ENCODE measurements at regions not wholly inside any gene's neighbourhood (a gene's known extent, or its start where the extent isn't known, plus 50 kb on each side); places are given as distances from the start of the nearest gene placed in this dataset.

- DNase-seq = peak; percentile 46 to 81 (median 70)
These were observed 431.4 kb downstream of the TBC1D4 start for GRCh38 chr13:75050419-75051046.

GRCh38 chr13:75049735-75050335, 432.1 kb downstream of the TBC1D4 start:
- DNase-seq = peak in 1 of 3 donors; percentile 17

GRCh38 chr13:75042807-75043206, 439.2 kb downstream of the TBC1D4 start:
- DNase-seq = no peak

- DNase-seq = no peak
These were observed 443.4 kb downstream of the TBC1D4 start for GRCh38 chr13:75038393-75039113.

GRCh38 chr13:75025956-75026355, 456.0 kb downstream of the TBC1D4 start:
- peak in 1 of 3 donors; percentile 18 for DNase-seq

GRCh38 chr13:75024602-75025001, 457.4 kb downstream of the TBC1D4 start:
- no peak for DNase-seq

DNA sequence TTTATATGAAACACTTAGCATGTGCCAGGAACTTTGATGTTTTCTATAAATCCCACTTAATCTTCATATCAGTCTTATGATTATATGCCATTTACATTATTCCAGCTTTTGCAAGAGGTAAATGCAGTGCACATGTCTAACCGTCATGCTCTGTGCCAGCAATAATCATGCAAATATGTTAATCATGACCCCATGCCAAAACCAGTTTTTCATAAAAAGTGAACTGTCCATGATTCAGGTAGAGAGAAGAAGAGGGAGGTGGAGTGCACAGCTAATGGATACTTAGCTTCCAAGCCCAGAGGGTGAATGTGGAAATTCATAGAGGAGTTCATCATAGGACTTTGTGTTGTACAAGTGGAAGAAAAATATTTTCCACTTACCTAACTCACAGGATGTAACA, 458.4 kb downstream of the TBC1D4 start:
- no peak for DNase-seq

- DNase-seq = no peak
These were observed 460.8 kb downstream of the TBC1D4 start for GRCh38 chr13:75021151-75021550.

DNA sequence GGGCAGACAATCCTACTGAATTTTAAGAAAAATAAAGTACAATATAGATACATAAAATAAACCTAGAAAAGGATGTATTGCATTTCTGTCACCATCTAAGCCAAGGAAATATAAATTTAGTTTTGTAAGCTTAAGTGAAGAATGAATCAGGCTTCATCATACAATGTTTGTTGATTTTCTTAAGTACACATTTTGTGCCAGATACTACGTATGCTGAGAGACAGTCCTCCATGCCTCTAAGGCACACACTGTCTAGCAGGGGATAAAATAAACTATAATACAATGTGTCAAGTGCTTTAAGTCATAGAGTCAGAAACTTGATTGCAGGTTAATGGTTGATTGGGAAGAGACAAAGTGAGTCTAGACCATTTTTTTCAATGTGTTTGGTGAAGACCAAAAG, 465.7 kb downstream of the TBC1D4 start:
- no peak for DNase-seq

- no peak for DNase-seq
These were observed 468.2 kb downstream of the TBC1D4 start for GRCh38 chr13:75013818-75014217.

- DNase-seq = no peak
These were observed 471.0 kb downstream of the TBC1D4 start for GRCh38 chr13:75010941-75011340.

- DNase-seq = no peak
These were observed 473.0 kb downstream of the TBC1D4 start for GRCh38 chr13:75008926-75009325.

GRCh38 chr13:74990992-74991391, 491.0 kb downstream of the TBC1D4 start:
- no peak for DNase-seq

DNA sequence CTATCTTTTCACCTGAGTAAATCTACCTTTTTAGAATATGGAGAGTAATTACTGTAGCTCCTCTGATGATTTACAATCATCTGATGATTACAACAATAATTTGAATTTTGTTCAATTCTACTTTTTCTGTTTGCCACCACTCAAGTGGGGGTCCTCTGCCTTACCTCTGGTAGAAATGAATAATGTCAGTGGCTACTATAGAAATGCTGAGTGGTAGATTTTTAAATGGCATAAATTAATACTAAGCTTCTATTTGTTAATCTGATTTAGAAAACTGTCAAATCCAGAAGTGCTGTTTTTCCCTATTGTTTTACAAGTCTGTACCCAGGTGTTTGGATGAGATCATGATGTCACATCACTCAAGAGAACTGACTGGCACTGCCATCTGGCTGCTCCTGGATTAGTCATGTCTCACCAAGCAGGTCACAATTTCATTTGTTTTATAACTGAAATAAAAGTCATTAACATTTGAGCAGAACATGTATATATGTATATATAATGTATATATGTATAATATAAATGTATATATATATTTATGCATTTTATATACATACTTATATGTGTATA, 494.8 kb downstream of the TBC1D4 start:
- DNase-seq = no peak

GRCh38 chr13:74986609-74987008, 495.4 kb downstream of the TBC1D4 start:
- DNase-seq = no peak

DNA sequence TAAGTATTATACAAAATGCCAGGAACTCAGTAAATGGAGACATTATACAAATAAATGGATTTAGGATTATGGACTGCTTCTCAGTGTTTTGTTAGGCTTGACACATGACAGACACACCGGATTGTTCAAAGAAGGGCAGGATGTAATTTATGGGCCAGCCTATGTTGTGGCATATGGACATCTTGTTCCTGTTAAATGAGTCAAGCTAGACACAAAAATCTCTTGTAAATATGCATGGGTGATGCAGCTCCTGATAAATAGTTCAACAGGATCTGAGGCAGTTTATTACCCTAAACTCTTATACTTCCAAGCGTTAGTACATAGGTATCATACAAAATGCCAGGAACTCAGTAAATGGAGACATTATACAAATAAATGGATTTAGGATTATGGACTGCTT, 502.3 kb downstream of the TBC1D4 start:
- DNase-seq = no peak

GRCh38 chr13:74978591-74978990, 503.4 kb downstream of the TBC1D4 start:
- DNase-seq = no peak

DNA sequence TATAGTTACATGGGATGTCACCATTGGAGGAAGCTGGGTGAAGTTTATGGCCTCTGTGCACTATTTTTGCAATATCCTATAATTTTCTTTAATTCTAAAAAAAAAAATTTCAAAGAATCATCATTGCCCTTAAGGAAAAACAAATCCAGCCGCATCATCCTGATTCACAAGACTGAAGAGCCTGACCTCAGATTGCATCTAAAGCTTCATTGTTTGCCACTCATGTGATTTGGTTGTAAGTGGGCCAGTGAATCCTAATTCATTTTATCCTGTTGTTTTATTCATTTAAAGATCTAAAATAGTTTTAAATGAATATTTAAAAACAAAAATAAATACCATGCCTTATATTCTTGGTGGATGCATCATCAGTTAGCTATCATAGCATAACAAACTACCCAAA, 504.5 kb downstream of the TBC1D4 start:
- DNase-seq = no peak

- DNase-seq = no peak
These were observed 506.9 kb downstream of the TBC1D4 start for GRCh38 chr13:74975111-74975510.

DNA sequence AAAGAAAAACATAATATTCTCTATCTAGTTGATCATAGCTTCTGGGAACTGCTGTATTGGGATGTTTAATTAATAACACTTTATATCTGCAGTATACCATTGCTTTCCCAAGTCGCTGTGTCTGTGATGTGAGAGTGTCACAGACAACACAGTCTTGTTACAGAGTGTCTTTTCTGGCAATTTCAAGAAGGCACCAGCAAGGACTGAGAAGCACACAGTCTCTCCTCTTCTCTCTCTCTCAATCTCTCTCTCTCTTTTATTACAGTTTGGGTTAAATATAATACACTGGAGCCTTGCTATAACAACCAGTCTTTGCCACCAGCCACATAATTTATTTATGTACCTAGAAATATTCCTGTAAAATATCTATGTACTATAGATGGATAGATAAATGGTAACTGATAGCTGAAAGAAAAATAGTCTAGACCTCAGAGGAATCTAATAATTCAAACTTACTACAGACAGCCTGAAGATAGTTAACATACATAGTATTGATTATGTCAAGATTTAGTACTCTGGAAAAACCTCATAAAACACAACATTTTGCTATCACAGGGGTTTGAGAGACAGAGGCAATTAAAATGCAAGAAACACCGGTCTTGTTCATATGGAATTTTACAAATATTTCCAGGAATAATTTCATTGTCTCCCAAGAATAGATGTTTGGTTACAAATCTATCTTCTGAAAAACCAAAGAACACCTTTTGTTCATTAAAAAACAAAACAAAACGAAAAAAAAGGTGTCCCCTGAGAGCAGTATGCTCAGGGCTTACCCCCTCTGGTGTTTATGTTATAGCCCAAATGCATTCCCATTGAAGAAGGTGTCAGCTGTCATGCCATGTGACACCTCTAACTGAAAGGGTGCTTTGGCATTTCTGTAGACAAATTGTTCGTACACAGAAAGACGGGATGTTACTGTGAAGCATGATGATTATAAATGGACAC, 507.8 kb downstream of the TBC1D4 start:
- no peak for DNase-seq

DNA sequence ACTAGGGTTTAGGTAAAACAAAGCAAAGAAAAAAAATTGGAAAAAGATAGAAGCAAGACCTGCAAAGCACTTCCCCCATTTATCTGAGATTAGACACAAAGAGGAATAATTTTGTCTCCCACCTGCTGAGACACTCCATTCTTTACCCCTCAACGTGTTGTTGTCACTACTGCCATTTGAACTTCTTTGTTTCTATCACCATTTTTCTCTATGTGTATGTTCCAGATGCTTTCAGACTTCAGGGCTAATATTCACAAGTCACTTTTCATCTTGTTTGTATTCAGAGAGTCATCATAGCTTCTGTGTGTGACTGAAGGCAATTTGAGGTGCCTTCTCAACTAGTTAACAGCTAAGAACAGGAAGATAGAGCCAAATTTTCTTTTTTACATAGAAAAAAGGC, 512.5 kb downstream of the TBC1D4 start:
- DNase-seq = no peak
